Neutrophil (primary cell): ENCODE measurements at regions not wholly inside any gene's neighbourhood (a gene's known extent, or its start where the extent isn't known, plus 50 kb on each side); places are given as distances from the start of the nearest gene placed in this dataset.
A peak's percentile ranks its signal among the peaks of the same experiment; 100 is the strongest.

ENCODE experiments used
- H3K27ac ChIP-seq: fragments of 200-600 bp; sonication (generic); 2 replicates; pipeline ENCODE4 v1.5.1; 2016; ENCODE audit warnings: mild to moderate bottlenecking, moderate library complexity
- H3K27me3 ChIP-seq: fragments of 200-600 bp; sonication (generic); 2 replicates; pipeline ENCODE4 v1.6.0; 2016; ENCODE audit warnings: mild to moderate bottlenecking
- H3K36me3 ChIP-seq: fragments of 200-600 bp; sonication (generic); 2 replicates; pipeline ENCODE4 v1.5.1; 2017
- H3K4me1 ChIP-seq, 2 experiments: fragments of 200-600 bp in 1 of 2; sonication (generic) in 1 of 2; 1 replicate in 1 of 2; 2 replicates in 1 of 2; pipeline versions ENCODE4 v1.5.1 to v1.6.1; 2013 to 2016; ENCODE audit warnings: low read depth in 1 of 2, low read length in 1 of 2, mild to moderate bottlenecking in 1 of 2, moderate library complexity in 1 of 2; ENCODE audit not compliant: control insufficient read depth in 1 of 2, insufficient read depth in 1 of 2
- H3K4me3 ChIP-seq, 2 experiments: fragments of 200-600 bp in 1 of 2; sonication (generic) in 1 of 2; 1 replicate in 1 of 2; 2 replicates in 1 of 2; pipeline ENCODE4 v1.5.1; 2013 to 2016; ENCODE audit warnings: low read depth in 1 of 2, low read length in 1 of 2, mild to moderate bottlenecking in 1 of 2, moderate library complexity in 1 of 2
- H3K9me3 ChIP-seq: fragments of 200-600 bp; sonication (generic); 2 replicates; pipeline ENCODE4 v1.5.1; 2016
- TF ChIP-seq, protein P1 (sequence below): fragments of 200-600 bp; sonication (generic); IDR thresholded peaks from 2 replicates; pipeline ENCODE4 v1.5.1; 2016; ENCODE audit warnings: antibody characterized with exemption

DNA sequence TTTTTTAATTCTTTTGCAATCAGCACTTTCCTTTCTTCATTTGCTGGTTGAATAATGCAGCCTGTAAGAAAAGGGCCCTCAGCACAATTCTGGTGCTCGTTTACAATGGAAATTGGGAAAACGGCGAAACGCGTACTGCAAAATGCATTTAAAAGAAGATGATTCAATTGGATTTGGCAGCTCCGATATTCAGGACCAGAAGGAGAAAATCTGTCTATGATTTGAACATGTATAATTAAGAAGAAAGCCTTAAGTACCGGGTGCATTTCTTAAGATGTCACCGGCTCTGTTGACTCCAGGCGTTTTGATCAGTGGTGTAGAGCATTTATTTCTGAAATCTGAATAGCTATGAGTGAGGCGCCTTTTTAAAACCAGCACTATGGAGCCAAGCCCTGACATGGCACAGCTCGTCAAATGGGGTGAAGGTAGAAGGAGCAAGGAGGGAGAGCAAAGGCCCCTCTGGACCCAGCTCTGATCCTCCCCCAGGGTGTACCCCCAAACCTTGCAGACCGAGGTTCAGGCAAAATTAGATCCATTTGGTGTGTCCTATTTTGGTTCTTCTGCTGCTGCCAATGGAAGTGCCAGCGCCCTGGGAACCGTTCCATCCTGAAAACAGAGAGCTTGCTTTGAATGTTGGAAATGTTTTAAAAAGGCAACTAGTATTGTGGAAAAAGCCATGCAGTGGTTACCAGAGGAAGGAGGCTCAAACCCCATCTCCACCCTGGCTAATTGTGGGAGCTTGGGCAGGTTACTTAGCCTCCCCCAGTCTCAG lies 161.4 kb upstream of the RPL38 start:
- Histone ChIP-seq H3K27ac (peak overlapping the region; percentile 88), H3K4me1 (peaks cover 49 to 50% of the 10 kb centered on the region in 2 experiments), H3K4me3 (no peak overlapping the region), H3K36me3 (no peaks in the 10 kb centered on the region), H3K27me3 (no peaks in the 10 kb centered on the region), H3K9me3 (no peaks in the 10 kb centered on the region)
- TF ChIP-seq, protein P1, sequence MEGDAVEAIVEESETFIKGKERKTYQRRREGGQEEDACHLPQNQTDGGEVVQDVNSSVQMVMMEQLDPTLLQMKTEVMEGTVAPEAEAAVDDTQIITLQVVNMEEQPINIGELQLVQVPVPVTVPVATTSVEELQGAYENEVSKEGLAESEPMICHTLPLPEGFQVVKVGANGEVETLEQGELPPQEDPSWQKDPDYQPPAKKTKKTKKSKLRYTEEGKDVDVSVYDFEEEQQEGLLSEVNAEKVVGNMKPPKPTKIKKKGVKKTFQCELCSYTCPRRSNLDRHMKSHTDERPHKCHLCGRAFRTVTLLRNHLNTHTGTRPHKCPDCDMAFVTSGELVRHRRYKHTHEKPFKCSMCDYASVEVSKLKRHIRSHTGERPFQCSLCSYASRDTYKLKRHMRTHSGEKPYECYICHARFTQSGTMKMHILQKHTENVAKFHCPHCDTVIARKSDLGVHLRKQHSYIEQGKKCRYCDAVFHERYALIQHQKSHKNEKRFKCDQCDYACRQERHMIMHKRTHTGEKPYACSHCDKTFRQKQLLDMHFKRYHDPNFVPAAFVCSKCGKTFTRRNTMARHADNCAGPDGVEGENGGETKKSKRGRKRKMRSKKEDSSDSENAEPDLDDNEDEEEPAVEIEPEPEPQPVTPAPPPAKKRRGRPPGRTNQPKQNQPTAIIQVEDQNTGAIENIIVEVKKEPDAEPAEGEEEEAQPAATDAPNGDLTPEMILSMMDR: no peak

DNA sequence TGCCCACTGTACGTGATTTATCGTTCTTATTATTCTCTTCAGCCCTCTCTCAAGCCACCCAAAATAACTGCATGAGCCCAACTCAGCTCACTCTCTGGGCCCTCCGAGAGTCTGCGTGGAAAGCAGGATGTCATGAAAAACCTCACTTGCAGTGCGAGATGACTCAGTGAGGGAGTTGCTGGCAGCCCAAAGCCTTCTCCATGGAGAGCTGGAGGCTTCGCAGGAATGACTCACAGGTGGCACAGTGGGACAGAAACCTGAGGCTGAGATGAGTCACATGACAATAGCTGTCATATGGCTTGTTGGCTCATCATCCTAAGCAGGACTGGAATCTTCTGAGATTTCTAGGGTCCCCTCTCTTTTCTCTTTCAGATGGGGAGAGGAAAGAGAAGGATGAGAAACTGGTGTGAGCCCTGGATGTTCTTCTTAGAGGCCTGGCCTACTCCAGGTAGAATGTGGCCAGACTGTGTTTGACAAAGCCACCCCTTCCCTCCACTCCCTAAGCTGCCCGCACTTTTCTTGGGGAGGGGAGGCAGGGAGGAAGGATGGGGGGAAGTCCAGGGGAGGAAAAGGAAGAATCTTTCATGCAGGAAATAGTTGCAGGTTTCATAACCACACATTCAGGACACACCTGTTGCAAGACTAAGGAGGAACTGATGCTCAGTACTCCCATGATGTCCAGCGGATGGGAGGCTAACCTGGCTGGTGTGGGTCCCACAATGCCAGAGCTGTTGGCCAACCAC lies 160.6 kb upstream of the RPL38 start:
- Histone ChIP-seq H3K36me3 (no peaks in the 10 kb centered on the region), H3K4me3 (peak overlapping the region; percentile 4 to 17), H3K9me3 (no peaks in the 10 kb centered on the region), H3K4me1 (peaks cover 50 to 51% of the 10 kb centered on the region in 2 experiments), H3K27ac (peak overlapping the region; percentile 88), H3K27me3 (no peaks in the 10 kb centered on the region)
- TF ChIP-seq, protein P1: no peak

DNA sequence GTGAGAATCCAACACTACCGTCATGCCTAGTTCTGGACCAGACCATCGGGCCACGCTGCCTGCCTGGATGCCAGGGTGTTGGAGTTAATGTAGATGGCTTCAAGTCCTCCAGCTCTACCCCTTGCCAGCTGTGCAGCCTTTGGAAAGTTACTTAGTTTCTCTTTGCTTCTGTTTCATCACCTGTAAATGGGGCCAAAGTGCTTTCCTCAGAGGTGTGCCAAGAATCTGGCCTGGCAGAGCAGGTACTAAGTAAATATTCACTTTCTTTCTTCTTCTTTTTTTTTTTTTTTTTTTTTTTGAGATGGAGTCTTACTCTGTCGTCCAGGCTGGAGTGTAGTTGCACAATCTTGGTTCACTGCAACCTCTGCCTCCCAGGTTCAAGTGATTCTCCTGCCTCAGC lies 159.5 kb upstream of the RPL38 start:
- Histone ChIP-seq H3K9me3 (no peaks in the 10 kb centered on the region), H3K4me3 (peak overlapping the region in 1 of 2 experiments; percentile 17), H3K27me3 (no peaks in the 10 kb centered on the region), H3K36me3 (no peaks in the 10 kb centered on the region), H3K27ac (peak overlapping the region; percentile 88), H3K4me1 (peaks cover 50 to 57% of the 10 kb centered on the region in 2 experiments)
- TF ChIP-seq, protein P1: no peak

DNA sequence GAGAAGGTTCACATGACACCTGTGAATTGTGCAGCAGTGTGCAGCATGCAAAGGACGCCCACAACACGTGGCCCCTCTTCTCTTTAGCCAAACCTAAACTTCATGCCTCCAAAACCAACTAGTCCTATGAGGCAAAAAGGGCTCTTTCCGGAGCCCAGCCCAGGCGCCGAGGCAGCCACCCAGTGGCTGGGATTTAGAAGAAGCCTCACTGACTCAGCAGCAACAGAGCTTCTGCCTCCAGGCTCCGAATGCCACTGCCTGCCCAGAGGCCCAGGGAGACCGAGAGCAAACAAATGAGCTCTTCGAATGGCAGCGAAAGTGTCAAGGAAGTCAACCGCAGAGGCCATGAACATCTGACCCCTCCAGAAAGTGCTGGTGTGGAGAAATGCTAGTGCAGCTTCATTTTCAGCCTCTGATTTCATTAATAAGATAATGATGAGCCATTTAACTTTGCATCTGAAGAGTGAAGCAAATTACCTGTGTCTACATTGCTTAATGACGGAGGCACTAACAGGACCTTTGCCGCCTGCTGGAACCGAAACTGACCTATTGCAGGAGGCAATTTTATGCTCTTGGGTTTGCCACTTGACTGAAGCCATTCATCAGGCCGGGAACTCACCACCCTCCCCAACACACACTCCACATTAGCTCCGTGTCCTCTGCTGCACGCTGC lies 157.7 kb upstream of the RPL38 start:
- Histone ChIP-seq H3K27me3 (peaks cover 9% of the 10 kb centered on the region), H3K4me3 (no peak overlapping the region), H3K4me1 (peaks cover 40 to 48% of the 10 kb centered on the region in 2 experiments), H3K36me3 (no peaks in the 10 kb centered on the region), H3K27ac (peak overlapping the region; percentile 13), H3K9me3 (no peaks in the 10 kb centered on the region)
- TF ChIP-seq, protein P1: no peak

DNA sequence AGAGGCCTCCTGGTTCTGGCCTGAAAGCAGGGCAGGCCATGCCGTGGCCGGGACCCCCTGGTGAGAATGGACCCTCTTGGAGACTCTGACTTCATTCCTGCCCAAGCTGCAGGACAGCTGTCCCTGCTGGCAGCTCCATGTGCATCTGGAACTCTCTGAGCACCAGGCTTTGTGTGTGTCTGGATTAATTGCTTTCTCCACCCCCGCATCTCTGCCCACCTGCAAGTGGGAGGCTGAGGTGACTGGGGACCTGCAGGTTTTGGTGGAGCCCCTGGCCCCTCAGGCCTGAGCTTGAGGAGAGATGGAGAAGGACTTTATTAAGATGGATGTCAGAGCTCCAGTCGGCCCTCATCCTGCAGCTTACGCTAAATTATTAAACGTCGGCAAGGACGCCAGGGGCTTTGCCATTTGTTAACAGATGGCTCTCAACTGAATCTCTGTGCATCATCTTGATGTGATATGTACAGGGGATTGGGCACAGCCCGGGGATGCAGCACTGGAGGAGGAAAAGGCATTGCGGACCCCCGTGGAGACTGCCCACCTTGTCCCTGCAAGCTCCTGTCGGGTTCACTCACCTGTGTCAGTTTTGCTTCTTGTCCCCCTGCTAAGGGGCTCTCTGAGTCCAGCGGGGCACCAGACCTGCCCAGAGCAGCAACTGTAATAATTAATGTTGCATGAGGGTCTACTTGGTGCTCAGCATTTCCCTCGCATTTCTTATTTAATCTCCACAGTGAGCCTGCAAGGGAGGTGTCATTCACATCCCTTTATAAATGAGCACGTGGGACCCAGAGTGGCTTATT lies 154.1 kb upstream of the RPL38 start:
- TF ChIP-seq, protein P1: no peak
- Histone ChIP-seq H3K27ac (no peak overlapping the region), H3K27me3 (peaks cover 45% of the 10 kb centered on the region), H3K4me1 (peaks cover 5 to 14% of the 10 kb centered on the region in 2 experiments), H3K9me3 (no peaks in the 10 kb centered on the region), H3K36me3 (no peaks in the 10 kb centered on the region), H3K4me3 (no peak overlapping the region)
